DMS53 treated with DMSO at 0.1 percent for 48 hours (cell line): ENCODE measurements at regions not wholly inside any gene's neighbourhood (a gene's known extent, or its start where the extent isn't known, plus 50 kb on each side); places are given as distances from the start of the nearest gene placed in this dataset.
A peak's percentile ranks its signal among the peaks of the same experiment; 100 is the strongest.

Experiments used
- DNase-seq: peaks from one replicate; lab custom pipeline; 2025; ENCODE audit not compliant: unreplicated experiment; lab: John Stamatoyannopoulos, UW

GRCh38 chr20:11231742-11232648 lies 558.2 kb upstream of the JAG1 start:
- no peak for DNase-seq

- DNase-seq: no peak
Measured at GRCh38 chr20:11232896-11233295, 559.1 kb upstream of the JAG1 start.

GRCh38 chr20:11234181-11234580 lies 560.4 kb upstream of the JAG1 start:
- no peak for DNase-seq

- no peak for DNase-seq
Measured at GRCh38 chr20:11234608-11235007, 560.8 kb upstream of the JAG1 start.

- DNase-seq: no peak
Measured at GRCh38 chr20:11235058-11235457, 561.3 kb upstream of the JAG1 start.

GRCh38 chr20:11242320-11242719 lies 568.5 kb upstream of the JAG1 start:
- no peak for DNase-seq

GRCh38 chr20:11245431-11245830 lies 571.6 kb upstream of the JAG1 start:
- no peak for DNase-seq

- DNase-seq: no peak
Measured at GRCh38 chr20:11246251-11246775, 572.5 kb upstream of the JAG1 start.

- no peak for DNase-seq
Measured at GRCh38 chr20:11247046-11248010, 573.5 kb upstream of the JAG1 start.

GRCh38 chr20:11248011-11248409 lies 574.2 kb upstream of the JAG1 start:
- DNase-seq: no peak

GRCh38 chr20:11248687-11249638 lies 575.2 kb upstream of the JAG1 start:
- DNase-seq: no peak

GRCh38 chr20:11249683-11250082 lies 575.9 kb upstream of the JAG1 start:
- DNase-seq: no peak

- no peak for DNase-seq
Measured at GRCh38 chr20:11252447-11252846, 578.6 kb upstream of the JAG1 start.

GRCh38 chr20:11255455-11255854 lies 581.7 kb upstream of the JAG1 start:
- DNase-seq: no peak

GRCh38 chr20:11255860-11256259 lies 582.1 kb upstream of the JAG1 start:
- no peak for DNase-seq

GRCh38 chr20:11260611-11261010 lies 586.8 kb upstream of the JAG1 start:
- DNase-seq: no peak

- no peak for DNase-seq
Measured at GRCh38 chr20:11261533-11262000, 587.8 kb upstream of the JAG1 start.

GRCh38 chr20:11266571-11266970 lies 592.8 kb upstream of the JAG1 start:
- DNase-seq: no peak

GRCh38 chr20:11267131-11267761 lies 593.4 kb upstream of the JAG1 start:
- DNase-seq: peak; percentile 52
